Spleen (tissue), 11 donors: ENCODE measurements at regions not wholly inside any gene's neighbourhood (a gene's known extent, or its start where the extent isn't known, plus 50 kb on each side); places are given as distances from the start of the nearest gene placed in this dataset.

Experiments
- DNase-seq: peaks from one replicate; pipeline ENCODE4 v3.0.0-alpha.2; 2020
- H3K27ac ChIP-seq, 8 donors: fragments of 200-600 bp; sonication (generic) in 7 of 8; 1 replicate in 4 of 8; 2 replicates in 4 of 8; pipeline versions ENCODE4 v1.5.0 to v1.8.0; 2016 to 2021; ENCODE audit warnings: inconsistent platforms in 4 of 8, mild to moderate bottlenecking in 4 of 8, moderate library complexity in 1 of 8
- H3K27me3 ChIP-seq, 7 donors: fragments of 200-600 bp; sonication (generic) in 6 of 7; replicated peaks in 1 of 7; 1 replicate in 4 of 7; 2 replicates in 3 of 7; pipeline versions ENCODE4 v1.5.0 to v1.8.0; 2016 to 2021; ENCODE audit warnings: inconsistent platforms in 3 of 7, mild to moderate bottlenecking in 1 of 7
- H3K36me3 ChIP-seq, 6 donors: fragments of 200-600 bp; sonication (generic) in 5 of 6; 1 replicate in 4 of 6; 2 replicates in 2 of 6; pipeline versions ENCODE4 v1.5.0 to v1.8.0; 2016 to 2021; ENCODE audit warnings: inconsistent platforms in 2 of 6
- H3K4me1 ChIP-seq, 6 donors: fragments of 200-600 bp; sonication (generic) in 5 of 6; 1 replicate in 3 of 6; 2 replicates in 3 of 6; pipeline versions ENCODE4 v1.5.0 to v1.8.0; 2016 to 2021; ENCODE audit warnings: inconsistent platforms in 3 of 6
- H3K4me3 ChIP-seq, 8 donors: fragments of 200-600 bp; sonication (generic) in 7 of 8; 1 replicate in 4 of 8; 2 replicates in 4 of 8; pipeline versions ENCODE4 v1.5.0 to v1.8.0; 2016 to 2021; ENCODE audit warnings: inconsistent platforms in 4 of 8, mild to moderate bottlenecking in 4 of 8, moderate library complexity in 2 of 8
- H3K9me3 ChIP-seq, 8 donors: fragments of 200-600 bp; sonication (generic) in 7 of 8; 1 replicate in 4 of 8; 2 replicates in 4 of 8; pipeline versions ENCODE4 v1.5.0 to v1.8.0; 2016 to 2021; ENCODE audit warnings: inconsistent platforms in 4 of 8
- POLR2A ChIP-seq, 3 donors: fragments of 450-650 bp; IDR thresholded peaks; one replicate each; pipeline ENCODE4 v1.5.1; 2017; ENCODE audit warnings: antibody characterized with exemption in 3 of 3, mild to moderate bottlenecking in 1 of 3
- POLR2AphosphoS5 ChIP-seq, 3 donors: sonication (generic); formaldehyde crosslinking; IDR thresholded peaks; one replicate each; pipeline ENCODE4 v1.5.1; 2017; ENCODE audit warnings: antibody characterized with exemption in 3 of 3
- WGBS, 5 donors: extraction: QIAGEN DNeasy Blood & Tissue Kit in 3 of 5; methylation state at CpG; one replicate each; pipeline versions ENCODE4 v1.1.5 to v1.1.7; 2013 to 2018; 5-methylcytosine and 5-hydroxymethylcytosine counted together
- intact Hi-C: fragments of 100-400 bp; cut with DNase I; formaldehyde crosslinking; loops from one replicate; pipeline ENCODE4 v1.15.0; 2023; ENCODE audit warnings: low total_unique reads
- TF ChIP-seq, protein P1 (sequence below), 11 experiments: fragments of 200-600 bp in 7 of 11; fragments of 450-650 bp in 4 of 11; sonication (generic) in 4 of 11; IDR thresholded peaks in 8 of 11; conservative IDR thresholded peaks in 3 of 11; 1 replicate in 7 of 11; 2 replicates in 4 of 11; pipeline versions ENCODE4 v1.4.0 to v1.8.0; 2016 to 2021; ENCODE audit warnings: antibody characterized with exemption in 11 of 11, inconsistent platforms in 4 of 11, mild to moderate bottlenecking in 1 of 11
- donor health status: healthy with polysubstance abuse.
- donor health status: DM: no; HTN: no; CAD: no; lungs with moderate emphysema.
- donor health status: DM: no; HTN: no; CAD: no.
- donor health status: Bipolar disorder and iron deficiency.
- donor health status: healthy.
- donor health status: DM: no; HTN: no; CAD: no.
- donor health status: DM: yes; HTN: yes; CAD: no.

GRCh38 chrX:45794995-45795337, 594.3 kb upstream of the DIPK2B start:
- intact Hi-C loops = no loop called here
- DNase-seq = no peak
- H3K27ac ChIP-seq = no peak overlapping the region
- TF ChIP-seq POLR2A (IDR thresholded peaks at IDR 0.05) (no peak), POLR2AphosphoS5 (IDR thresholded peaks at IDR 0.05) (no peak)
- TF ChIP-seq, protein P1, sequence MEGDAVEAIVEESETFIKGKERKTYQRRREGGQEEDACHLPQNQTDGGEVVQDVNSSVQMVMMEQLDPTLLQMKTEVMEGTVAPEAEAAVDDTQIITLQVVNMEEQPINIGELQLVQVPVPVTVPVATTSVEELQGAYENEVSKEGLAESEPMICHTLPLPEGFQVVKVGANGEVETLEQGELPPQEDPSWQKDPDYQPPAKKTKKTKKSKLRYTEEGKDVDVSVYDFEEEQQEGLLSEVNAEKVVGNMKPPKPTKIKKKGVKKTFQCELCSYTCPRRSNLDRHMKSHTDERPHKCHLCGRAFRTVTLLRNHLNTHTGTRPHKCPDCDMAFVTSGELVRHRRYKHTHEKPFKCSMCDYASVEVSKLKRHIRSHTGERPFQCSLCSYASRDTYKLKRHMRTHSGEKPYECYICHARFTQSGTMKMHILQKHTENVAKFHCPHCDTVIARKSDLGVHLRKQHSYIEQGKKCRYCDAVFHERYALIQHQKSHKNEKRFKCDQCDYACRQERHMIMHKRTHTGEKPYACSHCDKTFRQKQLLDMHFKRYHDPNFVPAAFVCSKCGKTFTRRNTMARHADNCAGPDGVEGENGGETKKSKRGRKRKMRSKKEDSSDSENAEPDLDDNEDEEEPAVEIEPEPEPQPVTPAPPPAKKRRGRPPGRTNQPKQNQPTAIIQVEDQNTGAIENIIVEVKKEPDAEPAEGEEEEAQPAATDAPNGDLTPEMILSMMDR (IDR thresholded peaks at IDR 0.05 in 8 of 11, conservative IDR thresholded peaks at IDR 0.05 in 3 of 11) = no peak
- peaks cover 0 to 6% (median 0%) of the 10 kb centered on the region in 7 donors for H3K27me3 ChIP-seq
- peaks cover 0 to 3% (median 0%) of the 10 kb centered on the region in 8 donors for H3K9me3 ChIP-seq
- H3K4me3 ChIP-seq = no peak overlapping the region
- WGBS, 5 donors = 63 to 87% (median 69%) methylated on average over 1 of the region's 1 CpG
- H3K36me3 ChIP-seq = no peaks in the 10 kb centered on the region
- H3K4me1 ChIP-seq = peaks cover 0 to 3% (median 0%) of the 10 kb centered on the region in 6 donors

GRCh38 chrX:45794323-45794994, 593.8 kb upstream of the DIPK2B start:
- Histone ChIP-seq H3K27ac (no peak overlapping the region), H3K9me3 (peaks cover 0 to 3% (median 0%) of the 10 kb centered on the region in 8 donors), H3K4me1 (peaks cover 0 to 3% (median 0%) of the 10 kb centered on the region in 6 donors), H3K36me3 (no peaks in the 10 kb centered on the region), H3K27me3 (peaks cover 0 to 6% (median 0%) of the 10 kb centered on the region in 7 donors), H3K4me3 (no peak overlapping the region)
- 59 to 88% (median 79%) methylated on average over 2 of the region's 2 CpGs for WGBS, 5 donors
- DNase-seq = no peak
- intact Hi-C loops = no loop called here
- TF ChIP-seq POLR2AphosphoS5 (IDR thresholded peaks at IDR 0.05) (no peak), POLR2A (IDR thresholded peaks at IDR 0.05) (no peak)
- TF ChIP-seq, protein P1 (IDR thresholded peaks at IDR 0.05 in 8 of 11, conservative IDR thresholded peaks at IDR 0.05 in 3 of 11) = no peak

DNA sequence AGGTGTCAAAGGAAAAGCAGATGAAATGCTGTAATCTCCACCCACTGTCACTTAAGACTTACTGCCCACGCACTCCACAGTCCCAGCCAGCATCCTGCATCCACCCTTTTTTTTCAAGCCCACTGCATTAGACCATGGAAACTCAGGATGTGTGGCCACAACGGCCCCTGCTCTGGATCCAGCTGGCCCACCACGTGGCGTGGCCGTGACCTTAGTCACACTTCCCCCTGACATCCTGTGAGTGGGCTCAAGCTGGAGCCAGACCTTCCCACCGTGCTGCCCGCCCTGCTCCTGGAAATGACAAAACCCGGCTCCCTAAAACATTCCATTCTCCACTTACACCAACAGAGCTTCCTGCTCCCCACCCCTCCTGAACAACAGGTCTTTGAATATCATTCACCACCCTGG, 588.3 kb upstream of the DIPK2B start:
- Histone ChIP-seq H3K4me1 (peaks cover 0 to 11% (median 3%) of the 10 kb centered on the region in 6 donors), H3K27ac (peak overlapping the region in 4 of 8 donors; percentile 19 to 43 (median 30)), H3K27me3 (peaks cover 0 to 6% (median 0%) of the 10 kb centered on the region in 7 donors), H3K4me3 (no peak overlapping the region), H3K9me3 (peaks cover 0 to 3% (median 0%) of the 10 kb centered on the region in 8 donors), H3K36me3 (no peaks in the 10 kb centered on the region)
- TF ChIP-seq POLR2AphosphoS5 (IDR thresholded peaks at IDR 0.05) = peak; percentile 79 to 84 (median 81)
- no peak for TF ChIP-seq POLR2A (IDR thresholded peaks at IDR 0.05)
- TF ChIP-seq, protein P1 (IDR thresholded peaks at IDR 0.05 in 8 of 11, conservative IDR thresholded peaks at IDR 0.05 in 3 of 11) = no peak
- 8 to 40% (median 24%) methylated on average over 2 to 8 of the region's 8 CpGs for WGBS, 5 donors
- peak; percentile 79 for DNase-seq
- intact Hi-C loops = loop anchor here (10.0 kb wide), 1 partner anchor 274 kb away; no protein-coding TSS in a partner anchor

GRCh38 chrX:45788315-45788714, 587.6 kb upstream of the DIPK2B start:
- H3K27me3 ChIP-seq = peaks cover 0 to 6% (median 0%) of the 10 kb centered on the region in 7 donors
- TF ChIP-seq POLR2AphosphoS5 (IDR thresholded peaks at IDR 0.05) (no peak), POLR2A (IDR thresholded peaks at IDR 0.05) (no peak)
- TF ChIP-seq, protein P1 (IDR thresholded peaks at IDR 0.05 in 8 of 11, conservative IDR thresholded peaks at IDR 0.05 in 3 of 11) = no peak
- H3K4me1 ChIP-seq = peaks cover 0 to 11% (median 3%) of the 10 kb centered on the region in 6 donors
- peaks cover 0 to 3% (median 0%) of the 10 kb centered on the region in 8 donors for H3K9me3 ChIP-seq
- intact Hi-C loops = loop anchor here (10.0 kb wide), 1 partner anchor 274 kb away; no protein-coding TSS in a partner anchor
- no peak for DNase-seq
- 29 to 60% (median 42%) methylated on average over 5 of the region's 5 CpGs for WGBS, 5 donors
- H3K36me3 ChIP-seq = no peaks in the 10 kb centered on the region
- no peak overlapping the region for H3K4me3 ChIP-seq
- peak overlapping the region in 4 of 8 donors; percentile 19 to 43 (median 26) for H3K27ac ChIP-seq
